HG03039 (cell line): ENCODE measurements at regions not wholly inside any gene's neighbourhood (a gene's known extent, or its start where the extent isn't known, plus 50 kb on each side); places are given as distances from the start of the nearest gene placed in this dataset.

Experiments
- ATAC-seq: cut with Tn5 transposase; IDR thresholded peaks from one replicate; pipeline ENCODE4 v1.9.1; 2021; ENCODE audit warnings: mild to moderate bottlenecking, moderate library complexity; ENCODE audit not compliant: unreplicated experiment

GRCh38 chr2:66382091-66382490 is 52.8 kb upstream of the MEIS1 start:
- no peak for ATAC-seq

GRCh38 chr2:66379473-66379872 is 55.5 kb upstream of the MEIS1 start:
- ATAC-seq, result no peak

- no peak for ATAC-seq
Observed at GRCh38 chr2:66377832-66378231, 57.1 kb upstream of the MEIS1 start.

GRCh38 chr2:66370824-66371223 is 64.1 kb upstream of the MEIS1 start:
- ATAC-seq, result no peak

GRCh38 chr2:66366619-66367018 is 68.3 kb upstream of the MEIS1 start:
- ATAC-seq, result no peak

GRCh38 chr2:66364495-66365333 is 70.2 kb upstream of the MEIS1 start:
- ATAC-seq, result no peak

GRCh38 chr2:66362701-66363100 is 72.2 kb upstream of the MEIS1 start:
- ATAC-seq, result no peak

GRCh38 chr2:66346231-66346664 is 88.7 kb upstream of the MEIS1 start:
- ATAC-seq, result no peak

- ATAC-seq, result no peak
Observed at GRCh38 chr2:66344087-66344663, 90.8 kb upstream of the MEIS1 start.

GRCh38 chr2:66343259-66343658 is 91.7 kb upstream of the MEIS1 start:
- no peak for ATAC-seq

GRCh38 chr2:66340521-66340920 is 94.4 kb upstream of the MEIS1 start:
- no peak for ATAC-seq

- ATAC-seq, result no peak
Observed at GRCh38 chr2:66334237-66335029, 100.5 kb upstream of the MEIS1 start.

GRCh38 chr2:66331176-66331575 is 103.7 kb upstream of the MEIS1 start:
- ATAC-seq, result no peak

- no peak for ATAC-seq
Observed at GRCh38 chr2:66329081-66329605, 105.8 kb upstream of the MEIS1 start.

- no peak for ATAC-seq
Observed at GRCh38 chr2:66327066-66327740, 107.7 kb upstream of the MEIS1 start.

- no peak for ATAC-seq
Observed at GRCh38 chr2:66324909-66325528, 109.9 kb upstream of the MEIS1 start.

- ATAC-seq, result no peak
Observed at GRCh38 chr2:66324356-66324755, 110.6 kb upstream of the MEIS1 start.

- ATAC-seq, result no peak
Observed at GRCh38 chr2:66323406-66323805, 111.5 kb upstream of the MEIS1 start.

- ATAC-seq, result no peak
Observed at GRCh38 chr2:66322506-66323260, 112.2 kb upstream of the MEIS1 start.
